RWPE2 (cell line): ENCODE measurements at regions not wholly inside any gene's neighbourhood (a gene's known extent, or its start where the extent isn't known, plus 50 kb on each side); places are given as distances from the start of the nearest gene placed in this dataset.

Experiments used
- ATAC-seq: fragments of 200-7000 bp; cut with Tn5 transposase; 3 replicates; pipeline ENCODE4 v1.9.1; 2021; ENCODE audit warnings: low read depth
- DNase-seq: peaks from one replicate; pipeline ENCODE4 v3.0.0-alpha.2; 2020; ENCODE audit warnings: low spot score
- H3K27ac ChIP-seq: fragments of 450-650 bp; 2 replicates; pipeline ENCODE4 v1.5.1; 2017; ENCODE audit warnings: mild to moderate bottlenecking; ENCODE audit not compliant: poor library complexity, severe bottlenecking
- H3K27me3 ChIP-seq: fragments of 250-450 bp; sonication (Bioruptor Pico); 2 replicates; pipeline ENCODE4 v1.5.1; 2021; ENCODE audit warnings: mild to moderate bottlenecking, moderate library complexity; ENCODE audit not compliant: insufficient read depth, poor library complexity, severe bottlenecking
- H3K36me3 ChIP-seq: fragments of 250-450 bp; sonication (Bioruptor Pico); 2 replicates; pipeline ENCODE4 v1.5.1; 2020; ENCODE audit warnings: low read depth, mild to moderate bottlenecking, moderate library complexity
- H3K4me1 ChIP-seq: fragments of 250-450 bp; sonication (Bioruptor Pico); 2 replicates; pipeline ENCODE4 v1.5.1; 2021; ENCODE audit warnings: mild to moderate bottlenecking, moderate library complexity; ENCODE audit not compliant: insufficient read depth, poor library complexity, severe bottlenecking
- H3K4me3 ChIP-seq: fragments of 250-450 bp; sonication (Bioruptor Pico); 2 replicates; pipeline ENCODE4 v1.5.1; 2021; ENCODE audit warnings: mild to moderate bottlenecking, moderate library complexity; ENCODE audit not compliant: severe bottlenecking
- H3K9me3 ChIP-seq: fragments of 250-450 bp; sonication (Bioruptor Pico); 2 replicates; pipeline ENCODE4 v1.5.1; 2021; ENCODE audit warnings: mild to moderate bottlenecking, moderate library complexity; ENCODE audit not compliant: severe bottlenecking
- TF ChIP-seq, protein P1 (sequence below): fragments of 450-650 bp; IDR thresholded peaks from one replicate; pipeline ENCODE4 v1.5.1; 2017; ENCODE audit warnings: mild to moderate bottlenecking, moderate library complexity; ENCODE audit not compliant: poor library complexity, severe bottlenecking

DNA sequence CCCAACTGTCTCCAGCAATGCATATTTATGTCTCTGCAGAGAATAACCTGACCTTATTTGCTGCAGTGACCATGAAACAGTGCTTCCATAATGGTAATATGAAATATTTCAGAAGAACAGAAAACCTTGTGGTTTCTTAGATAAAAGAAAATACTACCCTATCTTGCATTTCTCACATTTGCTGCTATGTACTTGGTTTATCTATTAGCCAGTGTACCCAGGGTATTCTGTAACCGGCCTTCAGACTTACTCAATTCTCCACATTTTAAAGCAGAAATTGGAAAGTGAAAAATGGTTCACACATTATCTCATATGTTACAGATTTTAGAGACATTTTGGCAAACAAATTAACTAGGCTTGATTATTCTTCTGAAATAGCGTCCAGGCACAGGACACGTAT lies 57.9 kb upstream of the CCDC91 start:
- ATAC-seq (no peak), DNase-seq (no peak)
- Histone ChIP-seq H3K9me3 (no peaks in the 10 kb centered on the region), H3K27ac (peak overlapping the region; percentile 96), H3K4me3 (no peak overlapping the region), H3K27me3 (no peaks in the 10 kb centered on the region), H3K4me1 (peaks cover 32% of the 10 kb centered on the region), H3K36me3 (no peaks in the 10 kb centered on the region)
- TF ChIP-seq, protein P1, sequence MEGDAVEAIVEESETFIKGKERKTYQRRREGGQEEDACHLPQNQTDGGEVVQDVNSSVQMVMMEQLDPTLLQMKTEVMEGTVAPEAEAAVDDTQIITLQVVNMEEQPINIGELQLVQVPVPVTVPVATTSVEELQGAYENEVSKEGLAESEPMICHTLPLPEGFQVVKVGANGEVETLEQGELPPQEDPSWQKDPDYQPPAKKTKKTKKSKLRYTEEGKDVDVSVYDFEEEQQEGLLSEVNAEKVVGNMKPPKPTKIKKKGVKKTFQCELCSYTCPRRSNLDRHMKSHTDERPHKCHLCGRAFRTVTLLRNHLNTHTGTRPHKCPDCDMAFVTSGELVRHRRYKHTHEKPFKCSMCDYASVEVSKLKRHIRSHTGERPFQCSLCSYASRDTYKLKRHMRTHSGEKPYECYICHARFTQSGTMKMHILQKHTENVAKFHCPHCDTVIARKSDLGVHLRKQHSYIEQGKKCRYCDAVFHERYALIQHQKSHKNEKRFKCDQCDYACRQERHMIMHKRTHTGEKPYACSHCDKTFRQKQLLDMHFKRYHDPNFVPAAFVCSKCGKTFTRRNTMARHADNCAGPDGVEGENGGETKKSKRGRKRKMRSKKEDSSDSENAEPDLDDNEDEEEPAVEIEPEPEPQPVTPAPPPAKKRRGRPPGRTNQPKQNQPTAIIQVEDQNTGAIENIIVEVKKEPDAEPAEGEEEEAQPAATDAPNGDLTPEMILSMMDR: no peak

DNA sequence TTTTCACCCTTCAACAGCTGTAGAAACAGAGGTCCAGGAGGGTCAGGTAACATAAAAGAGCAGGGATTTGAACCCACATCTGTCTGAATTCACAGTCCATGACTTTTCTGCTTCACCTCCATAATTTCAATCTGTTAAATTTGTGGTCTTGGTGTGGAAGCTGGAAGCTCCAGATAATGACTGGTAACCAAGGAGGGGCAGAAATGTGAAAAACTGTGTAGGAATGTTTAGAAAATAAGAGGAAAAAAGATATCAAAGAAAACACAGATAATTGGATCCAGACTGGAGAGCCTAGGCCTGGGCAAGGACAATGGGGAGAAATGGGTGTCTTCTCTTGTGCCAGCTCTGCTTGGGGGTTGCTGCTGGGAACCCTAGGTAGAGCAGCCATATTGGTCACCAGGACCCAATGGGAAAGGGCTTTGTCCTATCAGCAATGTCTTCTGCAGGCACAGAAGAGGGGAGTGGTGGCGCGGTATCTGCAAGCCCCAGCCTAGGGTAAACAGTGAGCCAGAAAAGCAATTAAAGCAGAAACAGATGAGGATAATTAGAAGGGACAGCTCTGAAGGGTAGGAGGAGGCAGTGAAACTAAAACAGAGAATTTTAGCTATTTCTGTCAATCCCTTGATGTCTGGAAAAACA lies 54.3 kb upstream of the CCDC91 start:
- TF ChIP-seq, protein P1: no peak
- Histone ChIP-seq H3K27me3 (no peaks in the 10 kb centered on the region), H3K9me3 (no peaks in the 10 kb centered on the region), H3K4me1 (peaks cover 12% of the 10 kb centered on the region), H3K4me3 (no peak overlapping the region), H3K36me3 (no peaks in the 10 kb centered on the region), H3K27ac (no peak overlapping the region)
- no peak for ATAC-seq
- DNase-seq: no peak

DNA sequence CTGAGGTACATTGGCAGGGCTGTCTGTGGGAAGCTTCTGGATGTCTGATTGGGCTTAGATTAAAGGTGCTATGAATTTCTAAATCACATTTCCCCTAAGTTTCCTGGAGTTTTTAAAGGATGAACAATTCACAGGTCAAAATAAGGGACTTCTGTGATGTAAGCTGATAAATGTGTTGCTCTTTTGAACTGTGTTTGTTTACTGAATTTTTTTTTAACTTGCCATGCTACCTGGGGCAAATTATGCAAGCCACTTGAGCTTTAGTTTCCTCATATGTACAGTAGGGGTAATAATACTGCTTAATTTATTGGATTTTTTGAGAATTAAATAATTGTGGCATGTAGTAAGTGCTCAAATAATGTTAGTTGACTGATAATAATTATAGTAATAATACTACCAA lies 52.8 kb upstream of the CCDC91 start:
- no peak overlapping the region for H3K27ac ChIP-seq
- H3K27me3 ChIP-seq: no peaks in the 10 kb centered on the region
- DNase-seq: no peak
- H3K9me3 ChIP-seq: no peaks in the 10 kb centered on the region
- H3K4me3 ChIP-seq: no peak overlapping the region
- TF ChIP-seq, protein P1: no peak
- no peak for ATAC-seq
- no peaks in the 10 kb centered on the region for H3K4me1 ChIP-seq
- no peaks in the 10 kb centered on the region for H3K36me3 ChIP-seq

DNA sequence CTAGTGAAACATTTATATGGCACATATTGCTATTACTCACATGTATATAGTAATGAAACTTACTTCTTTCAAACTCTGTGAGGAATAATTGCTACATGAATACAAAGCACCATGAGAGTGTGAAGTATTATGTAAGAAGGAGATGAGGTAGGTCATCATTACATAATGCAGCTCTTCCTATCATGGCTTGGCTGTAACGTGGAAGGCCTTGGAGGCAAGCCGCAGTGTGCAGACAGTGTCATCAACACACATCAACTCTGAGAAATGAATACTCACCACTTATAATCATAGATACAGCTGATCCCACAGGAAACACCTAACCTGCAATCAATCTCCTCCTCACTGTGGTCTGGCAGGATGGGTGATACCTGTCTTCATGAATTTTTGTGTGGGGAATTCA lies 49.9 kb upstream of the CCDC91 start:
- DNase-seq: no peak
- Histone ChIP-seq H3K9me3 (no peaks in the 10 kb centered on the region), H3K27ac (no peak overlapping the region), H3K4me1 (no peaks in the 10 kb centered on the region), H3K4me3 (no peak overlapping the region), H3K27me3 (no peaks in the 10 kb centered on the region), H3K36me3 (no peaks in the 10 kb centered on the region)
- no peak for ATAC-seq
- TF ChIP-seq, protein P1: no peak
